Globus pallidus (tissue), 1 donor: ENCODE measurements at regions not wholly inside any gene's neighbourhood (a gene's known extent, or its start where the extent isn't known, plus 50 kb on each side); places are given as distances from the start of the nearest gene placed in this dataset.

ENCODE experiments used
- DNase-seq: peaks from one replicate; pipeline ENCODE4 v3.0.0-alpha.2; 2015; ENCODE audit warnings: low spot score

- no peak for DNase-seq
Observed at GRCh38 chrX:3771766-3772165, 58.3 kb upstream of the PRKX start.

- no peak for DNase-seq
Observed at GRCh38 chrX:3768881-3769280, 55.4 kb upstream of the PRKX start.
